Hepatocyte (in vitro differentiated cells): ENCODE measurements at regions not wholly inside any gene's neighbourhood (a gene's known extent, or its start where the extent isn't known, plus 50 kb on each side); places are given as distances from the start of the nearest gene placed in this dataset.

Source experiments
- DNase-seq: peaks from one replicate; pipeline ENCODE4 v3.0.0-alpha.2; 2016; ENCODE audit warnings: low spot score
- H2AFZ ChIP-seq: fragments of 200-600 bp; sonication (generic); 2 replicates; pipeline ENCODE4 v1.6.0; 2016; ENCODE audit warnings: antibody characterized with exemption, mild to moderate bottlenecking
- H3K27ac ChIP-seq: fragments of 200-600 bp; sonication (generic); 2 replicates; pipeline ENCODE4 v1.5.1; 2016; ENCODE audit warnings: mild to moderate bottlenecking
- H3K27me3 ChIP-seq: fragments of 200-600 bp; sonication (generic); 2 replicates; pipeline ENCODE4 v1.6.1; 2016
- H3K36me3 ChIP-seq: fragments of 200-600 bp; sonication (generic); replicated peaks from 2 replicates; pipeline ENCODE4 v1.5.1; 2016; ENCODE audit warnings: low read depth; ENCODE audit not compliant: insufficient read depth
- H3K4me1 ChIP-seq: fragments of 200-600 bp; sonication (generic); 2 replicates; pipeline ENCODE4 v1.5.1; 2016; ENCODE audit warnings: mild to moderate bottlenecking, moderate library complexity; ENCODE audit not compliant: insufficient read depth
- H3K4me2 ChIP-seq: fragments of 200-600 bp; sonication (generic); 2 replicates; pipeline ENCODE4 v1.6.0; 2016
- H3K4me3 ChIP-seq: fragments of 200-600 bp; sonication (generic); 2 replicates; pipeline ENCODE4 v1.5.1; 2016; ENCODE audit warnings: mild to moderate bottlenecking
- H3K79me2 ChIP-seq: fragments of 200-600 bp; sonication (generic); 2 replicates; pipeline ENCODE4 v1.6.0; 2017; ENCODE audit warnings: mild to moderate bottlenecking
- H3K9me2 ChIP-seq: fragments of 200-600 bp; sonication (generic); replicated peaks from 2 replicates; pipeline ENCODE4 v1.6.0; 2017; ENCODE audit warnings: mild to moderate bottlenecking; ENCODE audit not compliant: insufficient read depth
- H3K9me3 ChIP-seq: fragments of 200-600 bp; sonication (generic); 2 replicates; pipeline ENCODE4 v1.5.1; 2016; ENCODE audit warnings: low read depth, mild to moderate bottlenecking
- H4K20me1 ChIP-seq: fragments of 200-600 bp; sonication (generic); 2 replicates; pipeline ENCODE4 v1.6.0; 2016; ENCODE audit warnings: mild to moderate bottlenecking; ENCODE audit not compliant: insufficient read depth, poor library complexity, severe bottlenecking
- CTCF ChIP-seq: fragments of 200-600 bp; sonication (generic); IDR thresholded peaks from 2 replicates; pipeline ENCODE4 v1.5.1; 2016; ENCODE audit warnings: antibody characterized with exemption, mild to moderate bottlenecking; ENCODE audit not compliant: poor library complexity
- EZH2 ChIP-seq: fragments of 200-600 bp; sonication (generic); IDR thresholded peaks from 2 replicates; pipeline ENCODE4 v1.6.1; 2016; ENCODE audit warnings: antibody characterized with exemption, mild to moderate bottlenecking, borderline replicate concordance
- EZH2phosphoT487 ChIP-seq: fragments of 200-600 bp; sonication (generic); IDR thresholded peaks from one replicate; pipeline ENCODE4 v1.6.1; 2018; ENCODE audit warnings: antibody characterized with exemption, mild to moderate bottlenecking, low read depth, moderate library complexity; ENCODE audit not compliant: unreplicated experiment, severe bottlenecking
- WGBS: methylation state at CpG from one replicate; pipeline ENCODE4 v1.1.6; 2016; ENCODE audit warnings: low lambda C conversion rate; ENCODE audit errors: missing lambda C conversion rate; 5-methylcytosine and 5-hydroxymethylcytosine counted together

GRCh38 chr1:48127735-48128685 lies 94.5 kb upstream of the SLC5A9 start:
- no peaks in the 10 kb centered on the region for H3K79me2 ChIP-seq
- DNase-seq = no peak
- H3K4me3 ChIP-seq = no peak overlapping the region
- H3K9me3 ChIP-seq = no peaks in the 10 kb centered on the region
- no peak overlapping the region for H2AFZ ChIP-seq
- no peak overlapping the region for H3K4me2 ChIP-seq
- H3K36me3 ChIP-seq = no peaks in the 10 kb centered on the region
- H3K27ac ChIP-seq = no peak overlapping the region
- no peaks in the 10 kb centered on the region for H3K9me2 ChIP-seq
- 85% methylated on average over 5 of the region's 5 CpGs for WGBS
- no peaks in the 10 kb centered on the region for H4K20me1 ChIP-seq
- H3K27me3 ChIP-seq = no peaks in the 10 kb centered on the region
- TF ChIP-seq EZH2phosphoT487 = no peak
- no peaks in the 10 kb centered on the region for H3K4me1 ChIP-seq

GRCh38 chr1:48123647-48124046 lies 98.9 kb upstream of the SLC5A9 start:
- Histone ChIP-seq H2AFZ (no peak overlapping the region), H3K4me3 (no peak overlapping the region), H3K27me3 (no peaks in the 10 kb centered on the region), H4K20me1 (no peaks in the 10 kb centered on the region), H3K36me3 (no peaks in the 10 kb centered on the region), H3K79me2 (no peaks in the 10 kb centered on the region), H3K9me3 (no peaks in the 10 kb centered on the region), H3K9me2 (no peaks in the 10 kb centered on the region), H3K27ac (no peak overlapping the region), H3K4me2 (no peak overlapping the region), H3K4me1 (no peaks in the 10 kb centered on the region)
- DNase-seq = no peak
- 100% methylated on average over 1 of the region's 1 CpG for WGBS
- no peak for TF ChIP-seq EZH2
- no peak for TF ChIP-seq CTCF
- no peak for TF ChIP-seq EZH2phosphoT487

- no peaks in the 10 kb centered on the region for H3K36me3 ChIP-seq
- H3K9me3 ChIP-seq = no peaks in the 10 kb centered on the region
- no peak overlapping the region for H3K27ac ChIP-seq
- no peaks in the 10 kb centered on the region for H3K79me2 ChIP-seq
- no peak overlapping the region for H2AFZ ChIP-seq
- no peak overlapping the region for H3K4me3 ChIP-seq
- no peaks in the 10 kb centered on the region for H4K20me1 ChIP-seq
- no peak for TF ChIP-seq EZH2
- no peaks in the 10 kb centered on the region for H3K27me3 ChIP-seq
- H3K9me2 ChIP-seq = no peaks in the 10 kb centered on the region
- WGBS = 59% methylated on average over 4 of the region's 4 CpGs
- no peak for DNase-seq
- H3K4me1 ChIP-seq = no peaks in the 10 kb centered on the region
- no peak overlapping the region for H3K4me2 ChIP-seq
These were observed 100.6 kb upstream of the SLC5A9 start for GRCh38 chr1:48121955-48122354.

GRCh38 chr1:48120621-48121020 lies 101.9 kb upstream of the SLC5A9 start:
- H2AFZ ChIP-seq = no peak overlapping the region
- no peaks in the 10 kb centered on the region for H3K27me3 ChIP-seq
- peaks cover 8% of the 10 kb centered on the region for H3K4me1 ChIP-seq
- H3K9me2 ChIP-seq = no peaks in the 10 kb centered on the region
- no peaks in the 10 kb centered on the region for H3K9me3 ChIP-seq
- no peaks in the 10 kb centered on the region for H4K20me1 ChIP-seq
- no peaks in the 10 kb centered on the region for H3K79me2 ChIP-seq
- no peak for TF ChIP-seq CTCF
- TF ChIP-seq EZH2phosphoT487 = no peak
- TF ChIP-seq EZH2 = no peak
- H3K4me2 ChIP-seq = no peak overlapping the region
- no peak overlapping the region for H3K4me3 ChIP-seq
- no peak overlapping the region for H3K27ac ChIP-seq
- DNase-seq = no peak
- H3K36me3 ChIP-seq = no peaks in the 10 kb centered on the region
